HG03457 (cell line): ENCODE measurements at regions not wholly inside any gene's neighbourhood (a gene's known extent, or its start where the extent isn't known, plus 50 kb on each side); places are given as distances from the start of the nearest gene placed in this dataset.
"Not testable (repeated sequence)": the region's sequence is repeated elsewhere in the genome, so short reads cannot be mapped to it uniquely, and the experiment has no call there.

Source experiments
- ATAC-seq: cut with Tn5 transposase; IDR thresholded peaks from one replicate; pipeline ENCODE4 v1.9.1; 2021; ENCODE audit warnings: moderate number of reproducible peaks; ENCODE audit not compliant: unreplicated experiment

DNA sequence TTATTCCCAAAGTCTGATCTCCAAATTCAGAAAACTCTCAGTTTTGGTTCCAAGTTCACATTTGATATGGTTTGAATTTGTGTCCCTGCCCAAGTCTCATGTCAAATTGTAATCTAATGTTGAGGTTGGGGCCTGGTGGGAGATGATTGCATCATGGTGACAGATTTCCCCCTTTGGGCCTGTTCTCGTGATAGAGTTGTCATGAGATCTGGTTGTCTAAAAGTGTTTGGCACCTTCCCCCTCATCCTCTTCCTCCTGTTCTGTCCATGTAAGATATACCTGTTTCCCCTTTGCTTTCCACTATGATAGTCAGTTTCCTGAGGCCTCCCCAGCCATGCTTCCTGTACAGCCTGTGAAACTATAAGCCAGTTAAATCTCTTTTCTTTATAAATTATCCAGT, 138.6 kb downstream of the ARL4A start:
- ATAC-seq = no peak

DNA sequence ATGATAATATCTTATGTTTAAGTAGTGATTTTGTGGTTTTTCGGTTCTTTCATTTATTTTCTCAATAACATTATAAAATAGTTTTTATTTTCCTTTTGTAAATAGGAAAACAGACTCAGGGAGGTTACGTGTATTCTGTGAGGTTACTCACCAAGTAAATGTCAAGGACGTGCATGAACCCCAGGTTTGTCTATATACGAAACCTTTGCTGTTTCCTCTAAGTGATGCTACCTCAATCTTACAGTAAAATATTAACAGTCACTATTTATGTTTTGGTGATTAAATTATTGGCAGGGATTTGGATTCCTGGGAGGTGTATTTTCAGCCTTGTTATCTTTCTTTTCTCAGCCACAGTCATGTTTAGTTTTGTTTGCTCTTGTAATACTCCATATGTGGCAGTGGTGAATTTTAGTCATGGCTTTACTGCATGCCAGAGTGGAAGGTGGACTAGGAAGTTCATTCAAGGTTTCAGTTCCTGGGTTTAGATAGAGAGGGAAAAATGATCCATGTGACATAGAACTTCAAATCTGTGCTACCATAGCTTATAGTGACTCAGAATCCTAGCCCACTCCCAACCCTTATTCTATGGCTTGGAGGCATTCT, 139.9 kb downstream of the ARL4A start:
- ATAC-seq = no peak

GRCh38 chr7:12827920-12828319, 140.5 kb downstream of the ARL4A start:
- no peak for ATAC-seq

- no peak for ATAC-seq
Measured at GRCh38 chr7:12831024-12831423, 143.6 kb downstream of the ARL4A start.

DNA sequence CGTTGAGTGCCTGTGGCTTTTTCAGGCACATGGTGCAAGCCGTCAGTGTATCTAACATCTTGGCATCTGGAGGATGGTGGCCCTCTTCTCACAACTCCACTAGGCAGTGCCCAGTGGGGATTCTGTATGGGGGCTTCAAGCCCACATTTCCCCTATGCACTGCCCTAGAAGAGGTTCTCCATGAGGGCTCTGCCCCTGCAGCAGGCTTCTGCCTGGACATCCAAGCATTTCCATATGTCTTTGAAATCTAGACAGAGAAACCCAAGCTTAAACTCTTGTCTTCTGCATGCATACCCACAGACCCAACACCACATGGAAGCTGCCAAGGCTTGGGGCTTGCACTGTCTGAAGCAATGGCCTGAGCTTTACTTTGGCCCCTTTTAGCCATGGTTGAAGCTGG, 146.4 kb downstream of the ARL4A start:
- no peak for ATAC-seq

- ATAC-seq = no peak
Measured at GRCh38 chr7:12834782-12835181, 147.3 kb downstream of the ARL4A start.

- ATAC-seq = no peak
Measured at GRCh38 chr7:12839508-12840153, 152.2 kb downstream of the ARL4A start.

DNA sequence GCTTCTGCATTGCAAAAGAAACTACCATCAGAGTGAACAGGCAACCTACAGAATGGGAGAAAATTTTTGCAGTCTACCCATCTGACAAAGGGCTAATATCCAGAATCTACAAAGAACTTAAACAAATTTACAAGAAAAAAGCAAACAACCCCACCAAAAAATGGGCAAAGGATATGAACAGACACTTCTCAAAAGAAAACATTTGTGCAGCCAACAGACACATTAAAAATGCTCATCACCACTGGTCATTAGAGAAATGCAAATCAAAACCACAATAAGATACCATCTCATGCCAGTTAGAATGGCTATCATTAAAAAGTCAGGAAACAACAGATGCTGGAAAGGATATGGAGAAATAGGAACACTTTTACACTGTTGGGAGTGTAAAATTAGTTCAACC, 157.3 kb downstream of the ARL4A start:
- not testable (repeated sequence) for ATAC-seq

DNA sequence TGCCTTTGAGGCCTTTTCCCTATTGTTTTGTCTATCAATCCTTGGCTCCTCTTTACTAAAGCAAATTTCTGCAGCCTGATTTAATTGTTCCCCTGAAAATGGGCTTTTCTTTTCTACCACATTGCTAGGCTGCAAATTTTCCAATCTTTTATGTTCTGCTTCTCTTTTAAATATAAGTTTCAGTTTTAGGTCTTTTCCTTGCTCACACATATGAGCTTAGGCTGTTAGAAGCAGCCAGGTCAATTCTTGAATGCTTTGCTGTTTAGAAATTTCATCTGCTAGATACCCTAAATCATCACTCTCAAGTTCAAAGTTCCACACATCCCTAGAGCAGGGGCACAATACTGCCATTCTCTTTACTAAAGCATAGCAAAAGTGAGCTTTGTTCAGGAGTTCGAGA, 159.6 kb downstream of the ARL4A start:
- ATAC-seq = no peak

GRCh38 chr7:12851142-12851541, 163.7 kb downstream of the ARL4A start:
- ATAC-seq = no peak

DNA sequence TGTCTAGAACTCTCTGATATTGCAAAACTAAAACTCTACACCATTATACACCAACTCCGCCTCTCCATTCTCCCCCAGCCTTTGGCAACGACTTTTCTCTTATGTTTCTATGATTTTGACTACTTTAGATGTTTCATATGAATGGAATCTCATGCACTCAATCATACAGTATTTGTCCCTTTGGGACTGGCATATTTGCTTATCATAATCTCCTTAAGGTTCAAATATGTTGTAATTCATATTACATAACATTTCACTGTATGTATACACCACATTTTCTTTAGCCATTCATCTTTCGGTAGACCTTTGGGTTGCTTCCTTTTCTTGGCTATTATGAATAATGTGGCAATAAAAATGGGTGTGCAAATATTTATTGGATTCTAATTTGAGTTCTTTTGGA, 164.4 kb downstream of the ARL4A start:
- ATAC-seq = no peak

- ATAC-seq = no peak
Measured at GRCh38 chr7:12855036-12855435, 167.6 kb downstream of the ARL4A start.

DNA sequence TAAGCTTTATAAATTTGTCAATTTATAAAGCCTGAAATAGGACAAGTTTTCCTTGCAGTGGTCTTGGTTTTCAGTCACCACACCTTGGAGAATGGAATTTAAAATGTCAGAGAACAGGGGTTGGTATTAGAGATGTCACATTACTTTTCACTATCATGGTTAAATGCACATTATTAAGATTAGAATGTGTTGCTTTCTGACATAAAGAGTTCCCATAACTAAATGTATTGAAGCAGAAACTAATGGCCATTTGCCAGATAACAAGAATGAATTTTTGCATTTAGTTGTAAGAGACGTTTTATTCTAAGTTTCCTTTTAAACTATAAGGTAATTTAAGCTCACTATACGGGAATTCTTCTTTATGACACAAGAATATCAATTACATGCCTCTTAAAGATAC, 172.3 kb downstream of the ARL4A start:
- ATAC-seq = no peak

- no peak for ATAC-seq
Measured at GRCh38 chr7:12861070-12861469, 173.6 kb downstream of the ARL4A start.

GRCh38 chr7:12862146-12862545, 174.7 kb downstream of the ARL4A start:
- ATAC-seq = no peak

DNA sequence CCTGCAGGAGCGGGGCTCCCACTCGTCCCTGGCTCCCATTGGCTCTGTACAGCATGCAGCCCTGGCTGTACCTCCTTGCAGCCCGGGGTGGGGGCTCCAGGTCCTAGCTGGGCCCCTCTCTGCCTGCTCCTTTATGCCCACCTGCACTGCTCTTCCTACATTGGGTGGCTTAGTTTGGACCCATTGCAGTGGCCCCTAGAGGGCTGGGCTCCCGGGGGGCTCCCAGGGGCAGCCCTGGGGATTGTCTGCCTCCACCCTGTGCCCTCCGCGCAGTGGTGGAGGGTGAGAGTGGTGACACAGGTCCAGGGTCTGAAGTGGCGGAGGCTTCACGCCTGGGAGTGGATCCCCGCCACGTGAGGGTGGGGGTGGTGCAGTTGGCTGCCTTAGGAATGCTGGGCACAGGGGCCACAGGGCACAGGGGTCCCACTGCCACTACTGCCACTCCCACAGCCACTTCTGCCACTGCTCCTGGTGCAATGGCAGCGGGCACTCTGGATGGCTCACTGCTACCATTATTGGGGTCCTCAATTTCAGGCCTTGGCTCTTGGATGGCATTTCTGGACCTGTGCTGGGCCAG, 177.1 kb downstream of the ARL4A start:
- ATAC-seq = no peak

- ATAC-seq = no peak
Measured at GRCh38 chr7:12865593-12865992, 178.2 kb downstream of the ARL4A start.

DNA sequence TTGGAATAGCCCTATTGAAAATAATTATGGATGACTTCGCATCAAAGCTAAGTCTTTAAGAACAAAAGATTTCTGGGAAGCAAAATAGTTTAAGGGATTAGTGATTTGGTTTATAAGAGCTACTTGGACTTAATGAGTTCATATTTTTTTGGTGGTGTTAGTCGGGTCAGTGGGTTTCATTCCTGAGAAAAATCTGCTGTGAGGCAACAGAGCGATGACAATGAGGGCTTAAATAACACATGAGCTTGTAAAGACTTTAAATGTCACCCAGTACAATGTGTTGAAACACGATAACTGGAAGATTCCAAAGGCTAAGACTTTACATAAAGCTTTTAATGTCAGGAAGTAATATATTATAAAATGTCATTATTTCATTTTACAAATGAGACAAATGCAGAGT, 178.8 kb downstream of the ARL4A start:
- ATAC-seq = no peak

GRCh38 chr7:12868027-12868426, 180.6 kb downstream of the ARL4A start:
- no peak for ATAC-seq

- no peak for ATAC-seq
Measured at GRCh38 chr7:12870219-12870618, 182.8 kb downstream of the ARL4A start.

DNA sequence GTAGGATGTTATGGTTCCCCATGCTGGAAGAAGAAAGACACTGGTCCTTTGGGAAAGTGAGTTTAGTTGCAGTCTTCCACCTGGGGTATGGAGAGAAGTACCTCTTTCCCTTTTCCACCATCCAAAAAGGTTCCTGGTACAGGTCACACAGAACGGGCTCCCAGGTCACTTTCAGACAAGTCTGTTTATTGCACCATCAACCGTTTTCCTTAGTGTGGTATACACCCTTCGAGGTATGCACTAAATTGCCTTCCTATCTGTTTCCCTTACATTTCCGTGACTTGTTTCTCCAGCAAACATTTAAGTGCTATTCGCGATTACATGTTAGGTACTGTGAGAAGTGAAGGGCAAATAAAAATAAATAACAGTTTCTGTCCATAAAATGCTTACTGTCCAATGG, 185.1 kb downstream of the ARL4A start:
- no peak for ATAC-seq

DNA sequence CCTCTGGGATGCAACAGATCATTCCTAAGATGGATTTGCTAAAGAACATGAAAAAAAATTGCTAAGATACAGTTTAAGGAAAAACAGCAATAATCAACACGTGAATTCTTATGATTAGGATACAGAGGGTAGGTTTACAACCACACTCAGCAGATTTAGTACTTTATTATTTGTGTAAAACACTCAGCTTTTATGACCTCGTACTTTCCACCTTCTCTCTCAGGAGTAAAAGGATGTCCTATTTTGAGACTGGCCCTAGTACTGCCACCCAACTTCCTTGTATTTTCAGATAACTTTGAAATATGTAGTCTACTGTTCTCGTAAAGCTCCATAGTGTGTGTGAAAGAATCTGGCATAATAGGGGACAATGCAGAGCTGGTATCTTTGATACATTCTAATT, 186.1 kb downstream of the ARL4A start:
- no peak for ATAC-seq

DNA sequence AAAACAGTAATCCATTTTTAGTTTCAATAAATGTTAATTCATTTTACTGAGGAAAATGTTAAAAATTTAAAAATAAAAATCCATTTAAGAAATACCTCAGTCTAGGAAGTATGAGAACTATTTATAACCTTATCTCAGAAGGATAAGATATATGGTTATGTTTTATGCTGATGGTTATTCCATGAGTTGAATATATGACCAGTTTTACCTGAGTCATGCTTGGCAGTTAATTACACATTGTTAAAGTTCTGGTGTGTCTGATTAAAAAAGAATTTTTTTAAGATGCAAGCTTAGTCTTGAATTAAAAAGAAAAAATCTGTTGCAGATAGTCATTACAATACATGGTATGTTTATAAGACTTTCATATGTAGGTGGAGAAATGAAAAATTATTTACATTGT, 191.7 kb downstream of the ARL4A start:
- no peak for ATAC-seq
